Keratinocyte (primary cell): ENCODE measurements at regions not wholly inside any gene's neighbourhood (a gene's known extent, or its start where the extent isn't known, plus 50 kb on each side); places are given as distances from the start of the nearest gene placed in this dataset.

Experiments used
- DNase-seq: peaks from one replicate; pipeline ENCODE4 v3.0.0-alpha.2; 2011; ENCODE audit warnings: low read depth, missing footprints, low spot score
- FAIRE-seq: peaks from 2 replicates; lab custom pipeline; 2011; peaks lifted over from hg19 to GRCh38; lab: Jason Lieb, UNC
- H2AFZ ChIP-seq: 2 replicates; pipeline ENCODE4 v1.6.0; 2012; ENCODE audit warnings: low read length, control low read depth, inconsistent platforms; ENCODE audit not compliant: control insufficient read depth
- H3K27ac ChIP-seq: 2 replicates; pipeline ENCODE4 v1.5.1; 2011; ENCODE audit warnings: low read length; ENCODE audit not compliant: control insufficient read depth, insufficient read depth
- H3K27me3 ChIP-seq: 3 replicates; pipeline ENCODE4 v1.6.0; 2011; ENCODE audit warnings: low read length; ENCODE audit not compliant: control insufficient read depth, insufficient read depth; ENCODE audit errors: extremely low read depth
- H3K36me3 ChIP-seq, 2 experiments: 2 replicates in 1 of 2; 3 replicates in 1 of 2; pipeline ENCODE4 v1.5.1; 2011; ENCODE audit warnings: low read length in 2 of 2, mild to moderate bottlenecking in 1 of 2; ENCODE audit not compliant: control insufficient read depth in 2 of 2, insufficient read depth in 2 of 2; ENCODE audit errors: extremely low read depth in 1 of 2
- H3K4me1 ChIP-seq: 3 replicates; pipeline ENCODE4 v1.5.1; 2011; ENCODE audit warnings: low read length; ENCODE audit not compliant: control insufficient read depth, insufficient read depth; ENCODE audit errors: extremely low read depth
- H3K4me2 ChIP-seq: 3 replicates; pipeline ENCODE4 v1.6.0; 2011; ENCODE audit warnings: low read depth, low read length; ENCODE audit not compliant: control insufficient read depth, insufficient read depth; ENCODE audit errors: extremely low read depth
- H3K4me3 ChIP-seq, 3 experiments: fragments of 200-600 bp in 1 of 3; sonication (generic) in 1 of 3; 2 replicates in 2 of 3; 3 replicates in 1 of 3; pipeline ENCODE4 v1.5.1; 2011 to 2016; ENCODE audit warnings: low read length in 3 of 3, mild to moderate bottlenecking in 3 of 3, control low read depth in 2 of 3, inconsistent platforms in 1 of 3, low read depth in 1 of 3, mixed read lengths in 1 of 3, mixed run types in 1 of 3, moderate library complexity in 1 of 3; ENCODE audit not compliant: control insufficient read depth in 2 of 3, insufficient read depth in 2 of 3; ENCODE audit errors: extremely low read depth in 1 of 3
- H3K79me2 ChIP-seq: 2 replicates; pipeline ENCODE4 v1.6.0; 2012; ENCODE audit warnings: low read length; ENCODE audit not compliant: control insufficient read depth, insufficient read depth
- H3K9ac ChIP-seq: 3 replicates; pipeline ENCODE4 v1.6.0; 2011; ENCODE audit warnings: low read length; ENCODE audit not compliant: control insufficient read depth, insufficient read depth; ENCODE audit errors: extremely low read depth
- H3K9me1 ChIP-seq: 3 replicates; pipeline ENCODE4 v1.6.0; 2011; ENCODE audit warnings: low read length; ENCODE audit not compliant: control insufficient read depth, insufficient read depth; ENCODE audit errors: extremely low read depth
- H3K9me3 ChIP-seq: 2 replicates; pipeline ENCODE4 v1.5.1; 2012; ENCODE audit warnings: low read depth, low read length; ENCODE audit not compliant: control insufficient read depth
- H4K20me1 ChIP-seq: 3 replicates; pipeline ENCODE4 v1.6.0; 2011; ENCODE audit warnings: low read length; ENCODE audit not compliant: control insufficient read depth, insufficient read depth; ENCODE audit errors: extremely low read depth
- EZH2 ChIP-seq: IDR thresholded peaks from one replicate; pipeline ENCODE4 v1.6.1; 2012; ENCODE audit warnings: inconsistent platforms, mild to moderate bottlenecking, low read length, moderate library complexity
- dilution Hi-C: fragments of 300-500 bp; cut with MboI; formaldehyde crosslinking; loops from one replicate; pipeline ENCODE4 v1.7.0; 2020; ENCODE audit warnings: low sequenced_read_pairs; ENCODE audit not compliant: extremely low pct_ligation_motif_present
- TF ChIP-seq, protein P1 (sequence below), 3 experiments: IDR thresholded peaks in 1 of 3; conservative IDR thresholded peaks in 1 of 3; optimal IDR thresholded peaks in 1 of 3; 2 replicates in 2 of 3; 3 replicates in 1 of 3; pipeline versions ENCODE3 to v1.5.1; 2011; ENCODE audit warnings: low read length in 3 of 3, mild to moderate bottlenecking in 3 of 3, moderate library complexity in 2 of 3, control low read depth in 1 of 3, inconsistent platforms in 1 of 3; ENCODE audit not compliant: insufficient read depth in 2 of 3; ENCODE audit errors: extremely low read depth in 1 of 3

DNA sequence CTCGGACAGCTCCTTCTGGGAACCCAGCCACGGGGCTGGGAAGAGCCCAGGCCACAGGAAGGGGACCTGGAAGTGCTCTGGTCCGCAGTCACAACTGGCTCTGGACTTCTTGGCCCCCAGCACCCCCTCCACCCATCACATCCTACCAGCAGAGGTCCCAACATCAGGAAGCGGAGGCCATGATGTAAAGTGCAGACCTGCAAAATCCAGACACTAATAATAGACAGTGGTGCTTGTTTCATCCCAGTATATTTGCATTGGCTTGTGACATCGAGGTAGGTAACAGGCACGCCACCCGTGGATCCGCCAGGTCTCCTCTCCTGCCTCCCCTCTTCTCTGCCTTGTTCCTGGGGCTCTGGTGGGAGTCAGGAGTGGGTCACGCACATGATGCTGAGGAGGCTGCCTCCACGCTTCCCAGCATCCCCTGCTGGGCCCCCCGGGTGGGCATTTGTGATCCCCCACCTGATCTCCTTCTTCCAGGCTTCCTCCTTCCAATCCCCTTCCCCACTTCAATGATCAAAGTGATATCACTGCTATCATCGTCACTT, 1454.0 kb downstream of the BRD1 start:
- TF ChIP-seq EZH2: no peak
- TF ChIP-seq, protein P1, sequence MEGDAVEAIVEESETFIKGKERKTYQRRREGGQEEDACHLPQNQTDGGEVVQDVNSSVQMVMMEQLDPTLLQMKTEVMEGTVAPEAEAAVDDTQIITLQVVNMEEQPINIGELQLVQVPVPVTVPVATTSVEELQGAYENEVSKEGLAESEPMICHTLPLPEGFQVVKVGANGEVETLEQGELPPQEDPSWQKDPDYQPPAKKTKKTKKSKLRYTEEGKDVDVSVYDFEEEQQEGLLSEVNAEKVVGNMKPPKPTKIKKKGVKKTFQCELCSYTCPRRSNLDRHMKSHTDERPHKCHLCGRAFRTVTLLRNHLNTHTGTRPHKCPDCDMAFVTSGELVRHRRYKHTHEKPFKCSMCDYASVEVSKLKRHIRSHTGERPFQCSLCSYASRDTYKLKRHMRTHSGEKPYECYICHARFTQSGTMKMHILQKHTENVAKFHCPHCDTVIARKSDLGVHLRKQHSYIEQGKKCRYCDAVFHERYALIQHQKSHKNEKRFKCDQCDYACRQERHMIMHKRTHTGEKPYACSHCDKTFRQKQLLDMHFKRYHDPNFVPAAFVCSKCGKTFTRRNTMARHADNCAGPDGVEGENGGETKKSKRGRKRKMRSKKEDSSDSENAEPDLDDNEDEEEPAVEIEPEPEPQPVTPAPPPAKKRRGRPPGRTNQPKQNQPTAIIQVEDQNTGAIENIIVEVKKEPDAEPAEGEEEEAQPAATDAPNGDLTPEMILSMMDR (optimal IDR thresholded peaks at IDR 0.05 in 1 of 3, IDR thresholded peaks at IDR 0.05 in 1 of 3, conservative IDR thresholded peaks at IDR 0.05 in 1 of 3; ENCODE audit: extremely low read depth in 1 of 3, insufficient read depth in 2 of 3, low read length in 3 of 3): no peak
- FAIRE-seq (no peak), DNase-seq (no peak)
- Histone ChIP-seq H3K9me3 (peaks cover 10% of the 10 kb centered on the region), H3K27me3 (no peaks in the 10 kb centered on the region), H3K36me3 (no peaks in the 10 kb centered on the region), H2AFZ (no peak overlapping the region), H4K20me1 (no peaks in the 10 kb centered on the region), H3K79me2 (no peaks in the 10 kb centered on the region), H3K9ac (no peak overlapping the region), H3K27ac (no peak overlapping the region), H3K4me1 (no peaks in the 10 kb centered on the region), H3K9me1 (no peaks in the 10 kb centered on the region), H3K4me2 (no peak overlapping the region), H3K4me3 (no peak overlapping the region)
- dilution Hi-C loops: no loop called here

- Histone ChIP-seq H3K27me3 (no peaks in the 10 kb centered on the region), H3K9ac (no peak overlapping the region), H3K79me2 (no peaks in the 10 kb centered on the region), H3K4me1 (no peaks in the 10 kb centered on the region), H3K9me1 (no peaks in the 10 kb centered on the region), H3K9me3 (peaks cover 10% of the 10 kb centered on the region), H2AFZ (no peak overlapping the region), H3K4me3 (no peak overlapping the region), H3K27ac (no peak overlapping the region), H3K36me3 (no peaks in the 10 kb centered on the region), H4K20me1 (no peaks in the 10 kb centered on the region), H3K4me2 (no peak overlapping the region)
- FAIRE-seq: no peak
- TF ChIP-seq, protein P1 (optimal IDR thresholded peaks at IDR 0.05 in 1 of 3, IDR thresholded peaks at IDR 0.05 in 1 of 3, conservative IDR thresholded peaks at IDR 0.05 in 1 of 3; ENCODE audit: extremely low read depth in 1 of 3, insufficient read depth in 2 of 3, low read length in 3 of 3): no peak
- no peak for TF ChIP-seq EZH2
- dilution Hi-C loops: no loop called here
- DNase-seq: no peak
Measured at GRCh38 chr22:48372390-48372789, 1455.3 kb downstream of the BRD1 start.
